ENCODE measurements at regions not wholly inside any gene's neighbourhood (a gene's known extent, or its start where the extent isn't known, plus 50 kb on each side); places are given as distances from the start of the nearest gene placed in this dataset.
A peak's percentile ranks its signal among the peaks of the same experiment; 100 is the strongest.

- no peak overlapping the region for H3K27ac ChIP-seq
- no peak for DNase-seq (ENCODE audit: low read depth, low spot score)
These were observed 90.2 kb upstream of the ARHGAP28 start for GRCh38 chr18:6639305-6639704.

GRCh38 chr18:6644836-6645627 lies 84.5 kb upstream of the ARHGAP28 start:
- H3K27ac ChIP-seq, result no peak overlapping the region
- no peak for DNase-seq (ENCODE audit: low read depth, low spot score)

DNA sequence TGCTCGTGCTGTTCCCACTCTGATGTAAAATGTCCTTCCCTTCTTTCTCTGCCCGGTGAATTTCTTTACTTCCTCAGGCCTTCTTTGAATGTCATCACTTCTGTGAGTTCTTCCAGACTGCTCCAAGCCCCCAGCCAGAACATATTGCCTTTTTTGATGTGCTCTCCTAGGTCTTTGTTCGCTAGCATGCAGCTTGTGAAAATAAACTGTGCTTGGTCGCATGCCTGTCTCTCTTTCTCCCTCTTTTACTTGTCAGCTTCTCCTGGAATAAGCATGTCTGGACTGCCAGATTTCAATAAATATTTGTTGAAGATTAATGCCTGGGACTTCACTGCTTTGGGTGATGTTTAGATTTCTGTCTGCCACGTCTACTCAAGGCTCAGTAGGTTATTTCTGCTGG lies 82.7 kb upstream of the ARHGAP28 start:
- H3K27ac ChIP-seq, result no peak overlapping the region
- no peak for DNase-seq (ENCODE audit: low read depth, low spot score)

DNA sequence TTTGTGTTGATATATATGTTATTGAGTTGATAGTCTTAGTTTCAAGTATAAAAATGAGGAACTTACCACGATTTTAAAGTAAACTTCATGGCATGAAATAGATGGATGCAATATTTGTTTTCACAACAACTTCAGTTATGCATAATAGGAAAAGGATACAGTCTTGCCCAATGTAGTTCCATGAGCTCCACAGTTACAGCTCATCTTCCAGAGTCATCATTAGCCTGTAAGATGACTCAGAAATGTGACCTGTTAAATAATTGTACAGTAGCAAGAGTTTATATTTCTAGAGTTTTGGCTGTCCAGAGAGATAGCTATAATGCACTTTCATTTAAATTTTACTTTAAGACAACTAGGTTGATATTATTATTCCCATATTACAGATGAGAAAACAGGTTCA lies 80.9 kb upstream of the ARHGAP28 start:
- H3K27ac ChIP-seq, result no peak overlapping the region
- no peak for DNase-seq (ENCODE audit: low read depth, low spot score)

DNA sequence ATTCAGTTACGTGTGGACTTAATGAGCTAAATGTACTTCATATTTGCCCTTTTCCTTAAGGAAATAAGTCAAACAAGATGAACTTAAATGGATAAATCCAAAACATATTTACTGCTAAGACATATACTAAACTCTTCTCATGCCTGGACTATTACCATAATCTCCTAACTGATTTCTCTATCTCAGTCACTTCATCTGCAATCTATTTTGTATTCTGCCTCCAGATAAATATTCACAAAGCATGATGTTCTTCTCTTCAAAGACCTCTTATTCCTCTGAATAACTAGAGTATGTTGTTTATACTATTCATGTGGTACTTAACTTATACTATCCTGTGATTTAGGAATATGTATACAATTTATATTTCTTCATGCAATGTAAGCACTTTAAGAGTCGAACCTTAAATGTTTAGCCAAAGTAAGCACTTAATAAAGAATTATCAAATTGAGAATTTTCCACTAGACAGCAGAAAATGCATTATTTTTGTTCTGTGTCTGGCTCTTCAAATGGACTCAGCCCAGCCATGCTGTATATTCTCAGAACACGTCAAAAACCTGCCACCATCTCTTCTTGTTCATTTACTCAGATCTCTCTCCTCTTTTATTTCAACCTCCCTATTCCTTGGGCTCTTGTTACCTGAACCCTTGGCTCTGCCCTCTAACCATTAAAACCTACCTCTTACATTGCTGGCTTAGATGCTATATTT lies 79.9 kb upstream of the ARHGAP28 start:
- no peak for DNase-seq (ENCODE audit: low read depth, low spot score)
- H3K27ac ChIP-seq, result no peak overlapping the region

- no peak for DNase-seq (ENCODE audit: low read depth, low spot score)
- H3K27ac ChIP-seq, result no peak overlapping the region
These were observed 79.4 kb upstream of the ARHGAP28 start for GRCh38 chr18:6650127-6650507.

GRCh38 chr18:6650747-6651146 lies 78.8 kb upstream of the ARHGAP28 start:
- DNase-seq (ENCODE audit: low read depth, low spot score), result no peak
- H3K27ac ChIP-seq, result no peak overlapping the region

DNA sequence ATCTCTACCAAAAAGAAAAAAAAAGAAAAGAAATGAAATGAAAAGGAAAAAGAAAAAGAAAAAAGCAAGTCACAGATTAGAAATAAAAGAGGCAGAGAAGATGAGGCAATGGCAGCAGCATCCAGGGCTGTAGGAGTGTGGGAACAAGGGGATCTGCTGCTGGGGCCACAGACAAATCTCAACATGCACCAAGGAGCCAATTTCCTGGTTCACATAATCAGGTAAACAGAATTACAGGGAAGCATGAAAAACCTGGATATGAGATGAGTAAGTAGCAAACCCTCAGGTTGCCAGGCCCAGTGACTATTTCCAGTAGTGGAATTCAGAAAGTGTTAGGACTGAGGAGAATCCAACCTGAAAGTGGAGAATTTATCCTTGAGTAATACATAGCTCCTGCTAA lies 77.4 kb upstream of the ARHGAP28 start:
- no peak overlapping the region for H3K27ac ChIP-seq
- peak; percentile 36 for DNase-seq (ENCODE audit: low read depth, low spot score)

DNA sequence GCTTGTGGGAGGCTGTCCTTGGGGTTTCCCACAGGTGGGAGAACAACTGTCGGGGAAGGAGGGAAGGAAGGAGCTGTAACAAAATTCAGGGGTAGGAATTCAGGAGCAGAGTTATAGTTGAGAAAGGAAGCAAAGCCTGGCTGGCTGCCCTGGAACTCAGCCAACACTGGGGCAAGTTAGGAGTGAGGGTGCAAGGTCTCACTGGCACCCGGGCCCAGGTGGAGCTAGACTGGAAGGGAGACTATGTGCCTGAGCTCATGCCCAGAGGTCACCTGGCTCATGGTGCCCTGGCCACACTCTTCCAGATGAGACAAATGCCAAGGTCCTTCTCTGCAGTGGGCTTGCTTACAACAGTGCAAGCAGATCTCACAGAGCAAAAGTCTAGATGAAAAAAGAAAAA lies 75.6 kb upstream of the ARHGAP28 start:
- no peak for DNase-seq (ENCODE audit: low read depth, low spot score)

DNA sequence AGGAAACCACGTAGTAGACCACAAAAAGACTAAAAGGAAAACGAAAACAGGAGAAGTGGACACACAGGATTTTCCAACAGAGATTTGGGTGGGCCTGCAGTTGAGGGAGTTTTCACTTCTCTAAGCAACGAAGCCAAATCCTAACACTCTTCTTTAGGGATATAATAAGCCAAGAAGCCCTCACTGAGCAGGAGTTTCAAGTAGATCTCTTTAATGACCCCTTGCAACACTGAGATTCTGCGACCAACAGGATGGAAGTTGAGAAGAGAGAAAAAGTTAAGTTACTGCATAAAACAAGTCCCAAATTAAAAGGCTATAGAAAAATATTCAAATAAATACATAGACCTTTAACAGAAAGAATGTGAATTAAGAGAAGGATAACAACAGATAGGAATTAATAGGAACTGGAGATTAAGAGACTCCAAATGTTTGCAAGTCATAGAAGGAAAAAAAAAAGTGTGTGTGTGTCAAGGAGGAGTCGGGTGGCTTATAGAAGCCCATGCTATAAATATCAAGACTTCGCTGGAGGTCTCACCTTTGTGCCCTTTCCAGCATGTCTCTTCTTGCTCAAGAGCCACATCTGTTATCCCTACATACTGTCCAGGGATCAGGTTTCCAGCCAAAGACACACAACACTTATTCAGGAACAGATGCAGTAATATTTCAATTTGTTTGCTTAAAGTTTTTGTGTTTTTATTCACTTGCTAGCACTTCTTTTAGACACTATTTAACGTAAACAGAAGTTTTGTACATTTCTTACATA lies 69.4 kb upstream of the ARHGAP28 start:
- no peak overlapping the region for H3K27ac ChIP-seq
- DNase-seq (ENCODE audit: low read depth, low spot score), result no peak

More for the DNA sequence above, 75.6 kb upstream of the ARHGAP28 start:
- H3K27ac ChIP-seq, result no peak overlapping the region

DNA sequence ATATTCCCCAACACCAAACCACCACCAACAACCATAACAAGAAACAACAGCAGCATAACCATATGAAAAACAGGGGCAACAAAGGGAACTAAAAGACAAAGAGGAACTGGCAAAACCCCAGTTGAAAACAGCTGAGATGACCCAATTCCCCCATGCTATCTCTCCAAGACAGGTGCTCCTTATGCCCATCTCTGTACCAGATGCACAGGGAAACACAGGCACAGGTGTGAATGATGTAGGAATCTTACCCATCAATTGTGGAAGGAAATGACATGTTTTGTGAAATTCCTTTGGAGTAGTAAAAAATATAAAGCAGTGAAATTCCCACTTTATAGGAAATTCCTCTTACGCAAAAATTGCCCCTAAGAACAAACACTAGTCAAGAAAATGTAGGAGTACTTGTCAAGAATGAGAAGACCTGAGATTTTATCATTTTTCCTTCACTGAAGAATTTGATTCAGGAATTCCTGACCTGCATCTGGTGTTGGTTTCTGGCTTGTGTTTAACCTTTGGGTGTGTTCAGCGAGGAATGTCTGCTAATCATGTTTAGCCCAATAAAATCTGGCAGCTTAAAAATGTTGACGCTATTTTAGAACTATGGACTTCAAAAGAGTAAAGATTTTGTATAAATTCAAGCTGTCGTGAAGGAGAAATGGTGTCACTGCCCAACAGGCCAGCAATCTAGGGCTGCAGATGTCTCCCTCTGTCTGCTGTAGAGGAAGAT lies 67.7 kb upstream of the ARHGAP28 start:
- H3K27ac ChIP-seq, result no peak overlapping the region
- no peak for DNase-seq (ENCODE audit: low read depth, low spot score)

DNA sequence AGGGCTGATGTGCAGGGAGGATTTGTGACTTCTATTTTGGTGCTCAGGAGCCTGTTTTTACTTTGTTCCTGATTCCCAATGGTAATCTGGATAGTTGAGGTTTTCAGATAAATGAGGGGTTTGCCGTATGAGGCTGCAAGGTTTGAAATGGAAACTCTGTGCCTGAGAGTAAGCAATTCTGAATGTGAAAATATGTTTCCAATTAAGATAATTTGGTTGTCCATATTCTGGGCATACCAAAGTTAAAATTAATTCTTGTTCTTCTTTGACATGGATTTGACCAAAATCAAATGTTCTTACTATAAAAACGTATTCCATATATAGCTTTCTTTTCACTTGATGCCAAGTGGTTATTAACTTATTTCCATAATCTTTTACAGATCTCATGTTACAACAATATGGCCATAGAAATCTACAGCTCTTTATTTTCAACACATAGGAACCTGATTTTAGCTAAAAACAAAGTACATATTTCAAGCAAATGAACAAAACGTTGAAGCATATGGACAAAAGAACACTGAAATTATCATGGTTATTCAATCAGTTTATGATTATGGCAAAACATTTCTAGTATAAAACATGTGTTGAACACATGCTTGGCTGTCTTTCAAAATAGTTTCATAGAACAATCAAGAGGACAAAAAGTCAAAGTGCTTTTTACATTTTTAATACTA lies 63.4 kb upstream of the ARHGAP28 start:
- H3K27ac ChIP-seq, result no peak overlapping the region
- DNase-seq (ENCODE audit: low read depth, low spot score), result no peak

GRCh38 chr18:6668836-6669235 lies 60.7 kb upstream of the ARHGAP28 start:
- no peak for DNase-seq (ENCODE audit: low read depth, low spot score)
- H3K27ac ChIP-seq, result no peak overlapping the region

DNA sequence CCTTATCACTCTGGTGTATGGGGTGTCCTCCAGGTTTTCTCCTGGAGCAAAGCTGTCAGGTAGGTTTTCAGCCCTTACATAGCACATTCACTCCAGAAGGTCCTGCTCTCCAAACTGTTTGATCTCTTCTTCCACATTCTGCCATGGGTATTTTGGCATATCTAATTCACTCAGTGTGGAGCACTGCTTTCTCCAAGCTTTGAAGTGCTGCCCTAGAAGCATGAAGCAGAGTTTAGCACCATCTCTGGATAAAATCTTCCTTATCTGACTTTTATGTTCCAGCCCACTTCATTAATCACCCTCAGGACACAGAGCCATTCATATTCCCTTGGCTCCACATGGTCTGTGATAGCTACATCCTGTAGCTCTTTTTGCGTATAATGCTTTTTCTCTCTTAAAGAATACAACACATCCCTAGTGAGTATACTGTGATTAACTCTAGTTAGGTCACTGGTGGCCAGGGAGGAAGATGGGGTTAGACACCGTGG lies 56.7 kb upstream of the ARHGAP28 start:
- H3K27ac ChIP-seq, result no peak overlapping the region
- DNase-seq (ENCODE audit: low read depth, low spot score), result no peak

- DNase-seq (ENCODE audit: low read depth, low spot score), result no peak
- no peak overlapping the region for H3K27ac ChIP-seq
These were observed 52.4 kb upstream of the ARHGAP28 start for GRCh38 chr18:6677086-6677485.

DNA sequence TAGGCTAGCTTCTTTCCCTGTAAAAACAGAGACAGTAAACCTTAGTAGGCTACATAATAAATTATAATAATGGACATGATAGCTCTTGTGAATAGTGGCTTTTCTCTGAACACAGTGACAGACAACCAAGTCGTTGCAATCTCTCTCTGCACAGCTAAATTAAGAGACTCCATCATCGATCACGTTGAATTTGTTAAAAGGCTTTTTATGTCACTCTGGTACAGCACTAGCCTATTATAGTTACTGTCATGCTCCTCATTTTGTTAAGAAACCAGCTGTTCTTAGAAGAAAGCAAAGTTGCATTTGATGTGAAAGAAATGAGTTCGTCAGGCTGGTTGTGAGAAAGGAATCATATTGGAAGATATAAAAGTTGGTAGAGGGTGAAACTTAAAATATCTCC lies 50.3 kb upstream of the ARHGAP28 start:
- H3K27ac ChIP-seq, result no peak overlapping the region
- DNase-seq (ENCODE audit: low read depth, low spot score), result no peak

All from epithelial cell of prostate (primary cell).